Lung (tissue), 11 donors: ENCODE measurements at regions not wholly inside any gene's neighbourhood (a gene's known extent, or its start where the extent isn't known, plus 50 kb on each side); places are given as distances from the start of the nearest gene placed in this dataset.

Experiments
- ATAC-seq: fragments of 200-7000 bp; cut with Tn5 transposase; one replicate; pipeline ENCODE4 v1.9.1; 2020; ENCODE audit warnings: moderate number of reproducible peaks; ENCODE audit not compliant: insufficient read depth, low FRiP score
- DNase-seq, 3 donors: peaks; one replicate each; pipeline ENCODE4 v3.0.0-alpha.2; 2013 to 2017
- H3K27ac ChIP-seq, 2 donors: one replicate each; pipeline ENCODE4 v1.5.1; 2013; ENCODE audit warnings: mild to moderate bottlenecking in 2 of 2, moderate library complexity in 2 of 2, control low read depth in 1 of 2, inconsistent platforms in 1 of 2, low read depth in 1 of 2, low read length in 1 of 2
- H3K27me3 ChIP-seq, 3 donors: one replicate each; pipeline ENCODE4 v1.5.1; 2013; ENCODE audit warnings: low read length in 2 of 3; ENCODE audit not compliant: control insufficient read depth in 3 of 3, insufficient read depth in 3 of 3
- H3K36me3 ChIP-seq, 4 donors: one replicate each; pipeline ENCODE4 v1.5.1; 2013; ENCODE audit warnings: low read length in 4 of 4, mild to moderate bottlenecking in 1 of 4, moderate library complexity in 1 of 4; ENCODE audit not compliant: control insufficient read depth in 4 of 4, insufficient read depth in 4 of 4
- H3K4me1 ChIP-seq, 5 donors: one replicate each; pipeline ENCODE4 v1.5.1; 2013; ENCODE audit warnings: low read length in 5 of 5, mild to moderate bottlenecking in 2 of 5, moderate library complexity in 1 of 5; ENCODE audit not compliant: control insufficient read depth in 5 of 5, insufficient read depth in 5 of 5
- H3K4me3 ChIP-seq: one replicate; pipeline ENCODE4 v1.5.1; 2013; ENCODE audit warnings: mild to moderate bottlenecking, control low read depth, moderate library complexity
- H3K9ac ChIP-seq, 2 donors: one replicate each; pipeline ENCODE4 v1.5.1; 2013; ENCODE audit warnings: low read length in 2 of 2, control low read depth in 1 of 2; ENCODE audit not compliant: insufficient read depth in 1 of 2
- H3K9me3 ChIP-seq, 4 donors: one replicate each; pipeline ENCODE4 v1.5.1; 2013; ENCODE audit warnings: low read length in 3 of 4, mild to moderate bottlenecking in 1 of 4, moderate library complexity in 1 of 4; ENCODE audit not compliant: control insufficient read depth in 4 of 4, insufficient read depth in 3 of 4
- WGBS, 2 donors: extraction: QIAGEN DNeasy Blood & Tissue Kit; methylation state at CpG; one replicate each; pipeline ENCODE4 v1.1.7; 2013; 5-methylcytosine and 5-hydroxymethylcytosine counted together
- TF ChIP-seq, protein P1 (sequence below): IDR thresholded peaks from 2 replicates; pipeline ENCODE4 v1.5.1; 2012; ENCODE audit warnings: mild to moderate bottlenecking; ENCODE audit errors: control extremely low read depth, extremely low read depth
- donor health status: control.
- donor health status: control.
- donor health status: Bipolar disorder and iron deficiency.
- donor health status: healthy.
- donor health status: DM: yes; HTN: yes; CAD: no.

DNA sequence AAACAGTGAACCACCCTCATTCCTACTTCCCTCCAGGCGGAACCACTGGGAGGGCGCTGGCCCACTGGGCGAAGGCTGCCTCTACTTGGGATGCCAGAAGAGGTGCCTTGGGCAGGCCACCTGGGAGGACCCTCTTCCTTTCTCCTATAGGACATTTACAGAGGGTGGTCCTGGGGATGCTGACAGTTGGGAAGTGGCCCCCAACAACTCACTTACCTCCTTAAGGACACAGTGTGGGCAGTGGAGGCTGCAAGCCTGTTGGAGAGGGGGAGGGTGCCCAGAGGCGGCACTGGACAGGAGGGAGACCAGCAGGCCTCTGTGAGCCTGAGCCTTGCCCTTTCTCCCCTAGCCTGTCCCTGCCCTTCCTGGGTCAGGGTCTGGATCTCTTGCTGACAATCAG, 346.4 kb upstream of the HS6ST1 start:
- no peaks in the 10 kb centered on the region for H3K4me1 ChIP-seq
- H3K9ac ChIP-seq: no peak overlapping the region
- no peaks in the 10 kb centered on the region for H3K36me3 ChIP-seq
- no peak overlapping the region for H3K27ac ChIP-seq
- no peak overlapping the region for H3K4me3 ChIP-seq
- no peaks in the 10 kb centered on the region for H3K27me3 ChIP-seq
- peaks cover 0 to 4% (median 0%) of the 10 kb centered on the region in 4 donors for H3K9me3 ChIP-seq
- ATAC-seq: no peak
- TF ChIP-seq, protein P1, sequence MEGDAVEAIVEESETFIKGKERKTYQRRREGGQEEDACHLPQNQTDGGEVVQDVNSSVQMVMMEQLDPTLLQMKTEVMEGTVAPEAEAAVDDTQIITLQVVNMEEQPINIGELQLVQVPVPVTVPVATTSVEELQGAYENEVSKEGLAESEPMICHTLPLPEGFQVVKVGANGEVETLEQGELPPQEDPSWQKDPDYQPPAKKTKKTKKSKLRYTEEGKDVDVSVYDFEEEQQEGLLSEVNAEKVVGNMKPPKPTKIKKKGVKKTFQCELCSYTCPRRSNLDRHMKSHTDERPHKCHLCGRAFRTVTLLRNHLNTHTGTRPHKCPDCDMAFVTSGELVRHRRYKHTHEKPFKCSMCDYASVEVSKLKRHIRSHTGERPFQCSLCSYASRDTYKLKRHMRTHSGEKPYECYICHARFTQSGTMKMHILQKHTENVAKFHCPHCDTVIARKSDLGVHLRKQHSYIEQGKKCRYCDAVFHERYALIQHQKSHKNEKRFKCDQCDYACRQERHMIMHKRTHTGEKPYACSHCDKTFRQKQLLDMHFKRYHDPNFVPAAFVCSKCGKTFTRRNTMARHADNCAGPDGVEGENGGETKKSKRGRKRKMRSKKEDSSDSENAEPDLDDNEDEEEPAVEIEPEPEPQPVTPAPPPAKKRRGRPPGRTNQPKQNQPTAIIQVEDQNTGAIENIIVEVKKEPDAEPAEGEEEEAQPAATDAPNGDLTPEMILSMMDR: no peak
- no peak for DNase-seq
- 90 to 95% methylated on average over 4 of the region's 4 CpGs for WGBS, 2 donors

DNA sequence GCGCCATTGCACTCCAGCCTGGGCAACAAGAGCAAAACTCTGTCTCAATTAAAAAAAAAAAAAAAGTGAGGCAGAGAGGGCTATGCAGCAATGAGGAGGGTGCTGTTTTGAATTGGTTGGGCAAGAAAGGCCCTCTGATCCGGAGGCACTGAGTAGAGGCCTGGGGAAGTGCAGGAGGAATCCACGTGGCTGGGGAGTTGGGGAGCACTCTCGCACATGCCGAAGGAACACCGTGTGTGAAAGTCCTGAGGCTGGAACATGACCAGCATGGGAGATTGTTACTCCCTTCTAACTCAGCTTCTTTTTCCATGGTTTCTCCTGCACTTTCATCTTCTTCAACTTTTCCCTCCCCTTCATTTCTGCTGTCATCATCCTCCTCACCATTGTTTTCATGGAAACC, 347.9 kb upstream of the HS6ST1 start:
- H3K27ac ChIP-seq: no peak overlapping the region
- H3K27me3 ChIP-seq: no peaks in the 10 kb centered on the region
- H3K9ac ChIP-seq: no peak overlapping the region
- H3K4me3 ChIP-seq: no peak overlapping the region
- H3K9me3 ChIP-seq: peaks cover 0 to 4% (median 0%) of the 10 kb centered on the region in 4 donors
- 88 to 90% methylated on average over 6 of the region's 6 CpGs for WGBS, 2 donors
- H3K4me1 ChIP-seq: no peaks in the 10 kb centered on the region
- TF ChIP-seq, protein P1: no peak
- ATAC-seq (no peak), DNase-seq (no peak)
- no peaks in the 10 kb centered on the region for H3K36me3 ChIP-seq

DNA sequence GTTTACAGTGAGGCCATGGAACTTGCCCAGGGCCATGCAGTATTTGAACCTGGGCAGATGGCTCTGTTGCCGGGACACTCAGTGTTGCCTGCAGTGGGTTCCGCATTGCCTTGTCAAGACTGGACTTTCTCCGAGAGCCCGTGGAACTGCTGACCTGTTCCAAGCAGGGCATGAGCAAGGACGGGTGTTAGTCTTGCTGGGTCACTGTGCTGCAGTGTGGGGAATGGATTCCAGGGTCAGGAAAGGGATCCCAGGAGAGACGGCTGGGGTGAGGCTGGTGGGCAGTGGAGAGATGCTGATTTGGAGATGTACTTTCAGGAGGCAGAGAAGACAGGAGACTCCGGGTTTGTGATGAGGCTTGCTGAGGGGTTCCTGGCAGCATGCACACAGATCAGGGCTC, 348.7 kb upstream of the HS6ST1 start:
- Histone ChIP-seq H3K4me1 (no peaks in the 10 kb centered on the region), H3K36me3 (no peaks in the 10 kb centered on the region)

DNA sequence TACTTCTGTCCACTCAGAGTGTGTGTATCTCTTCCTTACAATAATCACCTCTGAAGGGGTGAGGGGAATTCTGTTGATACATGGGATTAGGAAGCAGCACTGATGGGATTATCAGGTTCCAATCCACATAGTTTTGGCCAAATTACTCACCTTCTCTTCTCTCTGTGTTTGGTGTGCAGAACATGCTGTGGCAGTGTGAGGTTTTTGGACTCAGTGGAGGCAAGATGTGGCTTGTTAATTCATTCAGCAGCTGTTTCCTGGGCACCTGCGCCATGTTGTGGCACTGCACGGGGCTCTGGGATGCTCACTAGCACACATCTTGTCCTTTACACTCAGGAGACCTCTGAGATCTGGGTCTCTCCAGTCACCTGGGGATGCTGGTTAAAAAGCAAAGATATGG, 350.3 kb upstream of the HS6ST1 start:
- ATAC-seq (no peak), DNase-seq (no peak)
- Histone ChIP-seq H3K27ac (no peak overlapping the region), H3K4me1 (no peaks in the 10 kb centered on the region), H3K9me3 (no peaks in the 10 kb centered on the region), H3K9ac (no peak overlapping the region), H3K4me3 (no peak overlapping the region), H3K27me3 (no peaks in the 10 kb centered on the region), H3K36me3 (no peaks in the 10 kb centered on the region)
- 81 to 88% methylated on average over 2 of the region's 2 CpGs for WGBS, 2 donors
- TF ChIP-seq, protein P1: no peak

More for the DNA sequence above, 348.7 kb upstream of the HS6ST1 start:
- 91 to 94% methylated on average over 7 of the region's 7 CpGs for WGBS, 2 donors
- DNase-seq (no peak), ATAC-seq (no peak)
- H3K9ac ChIP-seq: no peak overlapping the region
- H3K4me3 ChIP-seq: no peak overlapping the region
- TF ChIP-seq, protein P1: no peak
- H3K9me3 ChIP-seq: peaks cover 0 to 4% (median 0%) of the 10 kb centered on the region in 4 donors
- no peaks in the 10 kb centered on the region for H3K27me3 ChIP-seq
- H3K27ac ChIP-seq: no peak overlapping the region
